GM12864 (cell line): ENCODE measurements at regions not wholly inside any gene's neighbourhood (a gene's known extent, or its start where the extent isn't known, plus 50 kb on each side); places are given as distances from the start of the nearest gene placed in this dataset.

Source experiments
- DNase-seq: peaks from one replicate; pipeline ENCODE4 v3.0.0-alpha.2; 2011; ENCODE audit warnings: low read depth
- H3K4me3 ChIP-seq: 2 replicates; pipeline ENCODE4 v1.5.1; 2011; ENCODE audit warnings: mild to moderate bottlenecking, low read depth, low read length, control low read depth
- CTCF ChIP-seq: IDR thresholded peaks from 2 replicates; pipeline ENCODE4 v1.5.1; 2011; ENCODE audit warnings: low read depth, mild to moderate bottlenecking, moderate library complexity, low read length, control low read depth, inconsistent platforms; ENCODE audit errors: missing control alignments

- no peak for TF ChIP-seq CTCF
- H3K4me3 ChIP-seq: no peak overlapping the region
- DNase-seq: no peak
These were observed 112.8 kb upstream of the CREB5 start for GRCh38 chr7:28299556-28299955.

DNA sequence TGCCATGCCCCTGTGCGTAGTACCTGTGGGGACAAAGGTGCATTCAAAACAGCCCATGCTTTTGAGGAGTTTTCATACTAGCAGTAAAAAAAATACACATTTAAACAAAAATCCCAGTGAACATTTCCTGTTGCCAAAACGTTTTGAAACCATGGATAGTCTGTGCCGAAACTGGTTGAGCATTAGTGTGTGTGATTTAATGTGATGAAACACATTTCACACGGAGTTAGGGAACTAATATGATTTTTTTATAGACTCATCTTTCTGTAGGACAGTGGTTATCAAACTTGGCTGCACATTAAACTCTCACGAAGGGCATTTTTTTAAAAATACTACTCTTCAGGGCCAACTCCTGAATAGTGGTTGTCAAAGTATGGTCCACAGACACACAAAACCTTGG lies 111.8 kb upstream of the CREB5 start:
- no peak for TF ChIP-seq CTCF
- no peak overlapping the region for H3K4me3 ChIP-seq
- DNase-seq: no peak

- no peak for TF ChIP-seq CTCF
- DNase-seq: no peak
- H3K4me3 ChIP-seq: no peak overlapping the region
These were observed 111.1 kb upstream of the CREB5 start for GRCh38 chr7:28301148-28301641.

- TF ChIP-seq CTCF: no peak
- H3K4me3 ChIP-seq: no peak overlapping the region
- no peak for DNase-seq
These were observed 108.0 kb upstream of the CREB5 start for GRCh38 chr7:28304290-28304689.

- no peak for TF ChIP-seq CTCF
- H3K4me3 ChIP-seq: no peak overlapping the region
- no peak for DNase-seq
These were observed 102.4 kb upstream of the CREB5 start for GRCh38 chr7:28309704-28310459.

DNA sequence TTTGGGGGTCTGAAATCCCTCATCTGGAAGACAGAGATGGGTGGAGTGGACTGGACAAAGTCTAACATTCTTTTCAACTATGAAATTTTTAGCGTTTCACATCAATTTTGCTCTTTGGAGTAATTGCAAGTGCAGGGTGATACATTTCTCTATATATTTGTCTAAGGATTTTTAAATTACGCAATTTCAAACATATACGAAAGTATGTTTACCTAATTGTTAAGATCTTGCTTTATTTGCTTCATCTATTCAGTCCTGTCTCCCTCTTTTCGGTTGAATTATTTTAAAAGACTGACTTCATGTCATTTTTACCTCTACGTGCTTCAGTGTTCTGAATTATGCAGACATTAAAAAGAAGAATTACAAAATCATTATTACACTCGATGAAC lies 101.9 kb upstream of the CREB5 start:
- no peak for TF ChIP-seq CTCF
- DNase-seq: no peak
- no peak overlapping the region for H3K4me3 ChIP-seq

- DNase-seq: no peak
- H3K4me3 ChIP-seq: no peak overlapping the region
- TF ChIP-seq CTCF: no peak
These were observed 100.6 kb upstream of the CREB5 start for GRCh38 chr7:28311670-28312069.
